ENCODE measurements at regions not wholly inside any gene's neighbourhood (a gene's known extent, or its start where the extent isn't known, plus 50 kb on each side); places are given as distances from the start of the nearest gene placed in this dataset.

- TF ChIP-seq, protein P1, sequence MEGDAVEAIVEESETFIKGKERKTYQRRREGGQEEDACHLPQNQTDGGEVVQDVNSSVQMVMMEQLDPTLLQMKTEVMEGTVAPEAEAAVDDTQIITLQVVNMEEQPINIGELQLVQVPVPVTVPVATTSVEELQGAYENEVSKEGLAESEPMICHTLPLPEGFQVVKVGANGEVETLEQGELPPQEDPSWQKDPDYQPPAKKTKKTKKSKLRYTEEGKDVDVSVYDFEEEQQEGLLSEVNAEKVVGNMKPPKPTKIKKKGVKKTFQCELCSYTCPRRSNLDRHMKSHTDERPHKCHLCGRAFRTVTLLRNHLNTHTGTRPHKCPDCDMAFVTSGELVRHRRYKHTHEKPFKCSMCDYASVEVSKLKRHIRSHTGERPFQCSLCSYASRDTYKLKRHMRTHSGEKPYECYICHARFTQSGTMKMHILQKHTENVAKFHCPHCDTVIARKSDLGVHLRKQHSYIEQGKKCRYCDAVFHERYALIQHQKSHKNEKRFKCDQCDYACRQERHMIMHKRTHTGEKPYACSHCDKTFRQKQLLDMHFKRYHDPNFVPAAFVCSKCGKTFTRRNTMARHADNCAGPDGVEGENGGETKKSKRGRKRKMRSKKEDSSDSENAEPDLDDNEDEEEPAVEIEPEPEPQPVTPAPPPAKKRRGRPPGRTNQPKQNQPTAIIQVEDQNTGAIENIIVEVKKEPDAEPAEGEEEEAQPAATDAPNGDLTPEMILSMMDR (IDR thresholded peaks at IDR 0.05): peak in 2 of 7 experiments; percentile 9 to 12
- no peak for TF ChIP-seq POLR2A (IDR thresholded peaks at IDR 0.05)
Observed at GRCh38 chr1:55848906-55849305, 633.7 kb upstream of the USP24 start.
